A673 (cell line): ENCODE measurements at regions not wholly inside any gene's neighbourhood (a gene's known extent, or its start where the extent isn't known, plus 50 kb on each side); places are given as distances from the start of the nearest gene placed in this dataset.

Experiments
- BruUV-seq: library from RNA; stranded (reverse); fragments of 400-500 nt; replicated peaks from 2 replicates; lab custom pipeline; 2021; lab: Mats Ljungman, UMichigan
- CTCF ChIA-PET: fragments of 300-600 bp; sonication (Branson Sonifier 250); formaldehyde crosslinking; loops from one replicate; lab custom pipeline; 2022; ENCODE audit warnings: antibody characterized with exemption; lab: Charles Lee
- POLR2A ChIA-PET: fragments of 300-600 bp; sonication (Branson Sonifier 250); formaldehyde crosslinking; loops from one replicate; lab custom pipeline; 2022; ENCODE audit warnings: antibody characterized with exemption; ENCODE audit not compliant: low non-redundant PET; lab: Charles Lee
- DNase-seq: peaks from one replicate; pipeline ENCODE4 v3.0.0-alpha.2; 2015; ENCODE audit warnings: low spot score
- H3K27ac ChIP-seq: fragments of 200-600 bp; sonication (generic); 2 replicates; pipeline ENCODE4 v1.5.1; 2016; ENCODE audit warnings: mixed run types, low read depth, mild to moderate bottlenecking, mixed read lengths, antibody characterized with exemption, low read length; ENCODE audit not compliant: poor library complexity, severe bottlenecking
- H3K27me3 ChIP-seq: fragments of 200-600 bp; sonication (generic); replicated peaks from 2 replicates; pipeline ENCODE4 v1.6.1; 2017; ENCODE audit warnings: mixed run types, low read depth, mild to moderate bottlenecking, mixed read lengths, antibody characterized with exemption, low read length; ENCODE audit not compliant: insufficient read depth, poor library complexity
- H3K36me3 ChIP-seq: fragments of 200-600 bp; sonication (generic); 2 replicates; pipeline ENCODE4 v1.6.1; 2016; ENCODE audit warnings: mixed run types, mild to moderate bottlenecking, mixed read lengths, antibody characterized with exemption, low read length; ENCODE audit not compliant: insufficient read depth, poor library complexity, severe bottlenecking
- H3K4me1 ChIP-seq: fragments of 200-600 bp; sonication (generic); 2 replicates; pipeline ENCODE4 v1.6.1; 2017; ENCODE audit warnings: mixed run types, mild to moderate bottlenecking, mixed read lengths, antibody characterized with exemption, low read length; ENCODE audit not compliant: insufficient read depth, poor library complexity, severe bottlenecking
- H3K4me3 ChIP-seq: fragments of 200-600 bp; sonication (generic); 2 replicates; pipeline ENCODE4 v1.5.1; 2016; ENCODE audit warnings: low read depth, mixed run types, mild to moderate bottlenecking, mixed read lengths, low read length; ENCODE audit not compliant: poor library complexity, severe bottlenecking
- H3K9me3 ChIP-seq: fragments of 200-600 bp; sonication (generic); 2 replicates; pipeline ENCODE4 v1.6.1; 2016; ENCODE audit warnings: mixed run types, low read depth, mild to moderate bottlenecking, mixed read lengths, antibody characterized with exemption, low read length; ENCODE audit not compliant: poor library complexity, severe bottlenecking
- EZH2 ChIP-seq: fragments of 200-600 bp; sonication (generic); IDR thresholded peaks from 2 replicates; pipeline ENCODE4 v1.6.1; 2017; ENCODE audit warnings: borderline replicate concordance, low read depth, mild to moderate bottlenecking, mixed read lengths, antibody characterized with exemption, low read length; ENCODE audit not compliant: poor library complexity, severe bottlenecking
- intact Hi-C: fragments of 100-400 bp; cut with micrococcal nuclease; formaldehyde crosslinking; loops from one replicate; pipeline ENCODE4 v1.10.0; 2022; ENCODE audit not compliant: unreplicated experiment
- TF ChIP-seq, protein P1 (sequence below): fragments of 300-800, 200-600 bp; sonication (generic); conservative IDR thresholded peaks from 2 replicates; pipeline ENCODE4 v1.5.1; 2017; ENCODE audit warnings: low read depth, mild to moderate bottlenecking, antibody characterized with exemption, low read length, moderate library complexity, mixed read lengths

DNA sequence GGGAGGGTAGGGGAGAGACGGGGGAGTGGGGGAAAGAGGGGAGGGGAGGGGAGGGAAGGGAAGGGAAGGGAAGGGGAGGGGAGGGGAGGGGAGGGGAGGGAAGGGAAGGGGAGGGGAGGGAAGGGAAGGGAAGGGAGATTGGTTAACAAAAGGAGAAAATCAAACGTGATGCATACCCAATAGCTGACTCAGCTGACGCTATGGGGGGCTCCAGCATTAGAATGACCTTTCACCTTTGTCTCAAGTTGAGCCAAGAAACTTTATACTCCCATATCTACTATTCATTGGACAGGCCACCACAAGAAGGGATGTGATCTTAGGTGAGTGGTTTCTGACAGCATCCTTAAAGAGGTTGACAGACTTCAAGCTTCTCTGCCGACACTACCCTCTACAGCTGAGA, 432.8 kb upstream of the CDH5 start:
- POLR2A ChIA-PET: no interaction called here
- Histone ChIP-seq H3K36me3 (no peaks in the 10 kb centered on the region), H3K27me3 (no peaks in the 10 kb centered on the region), H3K27ac (no peak overlapping the region), H3K4me1 (no peaks in the 10 kb centered on the region), H3K9me3 (no peaks in the 10 kb centered on the region), H3K4me3 (no peak overlapping the region)
- TF ChIP-seq EZH2: no peak
- TF ChIP-seq, protein P1, sequence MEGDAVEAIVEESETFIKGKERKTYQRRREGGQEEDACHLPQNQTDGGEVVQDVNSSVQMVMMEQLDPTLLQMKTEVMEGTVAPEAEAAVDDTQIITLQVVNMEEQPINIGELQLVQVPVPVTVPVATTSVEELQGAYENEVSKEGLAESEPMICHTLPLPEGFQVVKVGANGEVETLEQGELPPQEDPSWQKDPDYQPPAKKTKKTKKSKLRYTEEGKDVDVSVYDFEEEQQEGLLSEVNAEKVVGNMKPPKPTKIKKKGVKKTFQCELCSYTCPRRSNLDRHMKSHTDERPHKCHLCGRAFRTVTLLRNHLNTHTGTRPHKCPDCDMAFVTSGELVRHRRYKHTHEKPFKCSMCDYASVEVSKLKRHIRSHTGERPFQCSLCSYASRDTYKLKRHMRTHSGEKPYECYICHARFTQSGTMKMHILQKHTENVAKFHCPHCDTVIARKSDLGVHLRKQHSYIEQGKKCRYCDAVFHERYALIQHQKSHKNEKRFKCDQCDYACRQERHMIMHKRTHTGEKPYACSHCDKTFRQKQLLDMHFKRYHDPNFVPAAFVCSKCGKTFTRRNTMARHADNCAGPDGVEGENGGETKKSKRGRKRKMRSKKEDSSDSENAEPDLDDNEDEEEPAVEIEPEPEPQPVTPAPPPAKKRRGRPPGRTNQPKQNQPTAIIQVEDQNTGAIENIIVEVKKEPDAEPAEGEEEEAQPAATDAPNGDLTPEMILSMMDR: no peak
- no peak for DNase-seq
- no TSS peak for BruUV-seq
- CTCF ChIA-PET: no interaction called here
- intact Hi-C loops: no loop called here

DNA sequence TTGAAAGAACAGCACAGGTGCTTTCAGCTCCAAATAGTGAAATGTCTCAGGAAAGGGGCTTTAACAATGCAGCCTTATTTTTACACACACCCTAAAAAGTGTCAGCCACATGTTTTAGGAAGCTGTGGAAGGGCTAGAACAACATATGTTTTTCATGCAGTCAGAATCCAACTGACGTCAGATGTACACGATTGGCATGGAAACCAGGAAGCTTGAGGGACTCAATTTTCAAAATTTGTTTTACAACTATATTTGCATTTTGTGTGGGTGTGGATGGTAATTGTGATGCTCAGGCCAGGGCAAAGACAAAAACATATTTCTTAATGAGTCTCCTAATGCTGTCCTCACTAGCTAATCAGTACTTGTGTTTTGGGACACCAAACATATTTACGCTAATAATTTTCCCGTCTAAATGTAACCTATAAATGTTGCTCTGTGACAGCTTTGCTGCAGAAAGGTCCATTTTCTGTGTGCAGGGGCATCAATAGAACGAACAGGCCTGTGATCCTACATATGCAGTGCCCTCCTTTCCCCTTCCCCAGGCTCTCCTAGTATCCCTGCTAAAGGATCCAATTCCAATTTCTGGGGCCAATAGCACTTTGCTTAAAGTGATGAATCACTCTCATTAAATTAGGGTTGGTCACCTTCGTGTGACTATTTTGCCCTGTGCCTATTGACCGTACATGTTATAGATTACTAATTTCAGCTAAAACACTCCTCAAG, 434.0 kb upstream of the CDH5 start:
- intact Hi-C loops: no loop called here

DNA sequence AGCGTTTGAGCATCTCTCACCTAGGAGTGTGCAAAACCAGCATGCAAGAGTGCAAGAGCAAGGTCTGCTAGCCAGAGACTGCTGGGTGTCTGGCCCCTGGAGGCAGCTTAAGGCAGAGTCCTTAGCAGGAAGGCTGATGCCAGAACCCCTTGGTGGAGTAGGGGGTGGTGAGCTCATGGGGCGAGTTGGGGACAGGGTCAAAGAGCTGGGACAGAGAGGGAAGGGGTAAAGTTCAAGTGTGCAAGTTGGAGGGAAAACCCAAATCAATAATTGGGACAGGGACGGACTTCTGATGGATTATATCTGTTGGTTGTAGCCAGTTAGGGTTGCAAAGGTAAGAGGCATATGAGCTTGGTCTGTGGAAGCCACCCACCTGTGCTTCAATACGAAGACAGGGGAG, 443.6 kb upstream of the CDH5 start:
- Histone ChIP-seq H3K36me3 (no peaks in the 10 kb centered on the region), H3K27ac (no peak overlapping the region), H3K4me3 (no peak overlapping the region), H3K9me3 (no peaks in the 10 kb centered on the region), H3K4me1 (no peaks in the 10 kb centered on the region), H3K27me3 (no peaks in the 10 kb centered on the region)
- no peak for TF ChIP-seq EZH2
- TF ChIP-seq, protein P1: no peak
- intact Hi-C loops: no loop called here
- BruUV-seq: no TSS peak
- no peak for DNase-seq
- POLR2A ChIA-PET: no interaction called here
- CTCF ChIA-PET: no interaction called here

More for the DNA sequence above, 434.0 kb upstream of the CDH5 start:
- Histone ChIP-seq H3K27ac (no peak overlapping the region), H3K4me3 (no peak overlapping the region), H3K36me3 (no peaks in the 10 kb centered on the region), H3K4me1 (no peaks in the 10 kb centered on the region), H3K9me3 (no peaks in the 10 kb centered on the region), H3K27me3 (no peaks in the 10 kb centered on the region)
- DNase-seq: no peak
- TF ChIP-seq, protein P1: no peak
- no peak for TF ChIP-seq EZH2
- BruUV-seq: no TSS peak
- CTCF ChIA-PET: no interaction called here
- POLR2A ChIA-PET: no interaction called here
